AG04449 (cell line): ENCODE measurements at regions not wholly inside any gene's neighbourhood (a gene's known extent, or its start where the extent isn't known, plus 50 kb on each side); places are given as distances from the start of the nearest gene placed in this dataset.
"Not testable (repeated sequence)": the region's sequence is repeated elsewhere in the genome, so short reads cannot be mapped to it uniquely, and the experiment has no call there.

Source experiments
- CTCF ChIA-PET: fragments of 350-600 bp; formaldehyde crosslinking; extraction: SDS; loops from one replicate; lab custom pipeline; 2021; ENCODE audit warnings: antibody characterized with exemption; lab: Yijun Ruan, JAX
- POLR2A ChIA-PET: fragments of 400-600, 350-600 bp; formaldehyde crosslinking; extraction: SDS; loops from one replicate; lab custom pipeline; 2020; ENCODE audit warnings: antibody characterized with exemption, inconsistent platforms; lab: Yijun Ruan, JAX
- DNase-seq: peaks from one replicate; pipeline ENCODE4 v3.0.0-alpha.2; 2010; ENCODE audit warnings: low read depth, low spot score
- H3K4me3 ChIP-seq: 2 replicates; pipeline ENCODE4 v1.5.1; 2011; ENCODE audit warnings: low read depth, mild to moderate bottlenecking, control low read depth, low read length
- CTCF ChIP-seq: IDR thresholded peaks from one replicate; pipeline ENCODE4 v1.5.1; 2011; ENCODE audit warnings: mild to moderate bottlenecking, moderate library complexity, low read length, control low read depth, inconsistent platforms; ENCODE audit not compliant: insufficient read depth; ENCODE audit errors: missing control alignments

GRCh38 chr5:42242210-42242609, 181.0 kb upstream of the GHR start:
- CTCF ChIA-PET, result no interaction called here
- POLR2A ChIA-PET, result no interaction called here

GRCh38 chr5:42242881-42243485, 180.3 kb upstream of the GHR start:
- TF ChIP-seq CTCF, result no peak
- CTCF ChIA-PET, result no interaction called here
- H3K4me3 ChIP-seq, result no peak overlapping the region
- no peak for DNase-seq
- POLR2A ChIA-PET, result no interaction called here

More at GRCh38 chr5:42242210-42242609, 181.0 kb upstream of the GHR start:
- no peak overlapping the region for H3K4me3 ChIP-seq
- no peak for TF ChIP-seq CTCF
- no peak for DNase-seq

DNA sequence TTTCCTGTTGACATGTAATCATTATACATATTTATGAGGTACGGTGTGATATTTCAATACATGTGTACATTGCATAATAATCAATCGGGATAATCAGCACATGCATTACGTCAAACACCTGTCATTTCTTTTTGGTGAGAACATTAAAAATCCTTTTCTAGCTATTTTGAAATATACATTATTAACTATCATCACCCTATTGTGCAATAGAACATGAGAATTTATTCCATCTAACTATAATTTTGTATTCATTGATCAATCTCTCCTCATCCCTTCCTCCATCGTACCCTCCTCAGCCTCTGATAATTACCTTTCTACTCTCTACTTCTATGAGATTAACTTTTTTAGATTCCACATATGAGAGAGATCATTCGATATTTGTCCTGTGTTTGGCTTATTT, 170.9 kb upstream of the GHR start:
- no peak for TF ChIP-seq CTCF
- no peak overlapping the region for H3K4me3 ChIP-seq
- ChIA-PET CTCF (no interaction called here), POLR2A (no interaction called here)
- DNase-seq, result no peak

DNA sequence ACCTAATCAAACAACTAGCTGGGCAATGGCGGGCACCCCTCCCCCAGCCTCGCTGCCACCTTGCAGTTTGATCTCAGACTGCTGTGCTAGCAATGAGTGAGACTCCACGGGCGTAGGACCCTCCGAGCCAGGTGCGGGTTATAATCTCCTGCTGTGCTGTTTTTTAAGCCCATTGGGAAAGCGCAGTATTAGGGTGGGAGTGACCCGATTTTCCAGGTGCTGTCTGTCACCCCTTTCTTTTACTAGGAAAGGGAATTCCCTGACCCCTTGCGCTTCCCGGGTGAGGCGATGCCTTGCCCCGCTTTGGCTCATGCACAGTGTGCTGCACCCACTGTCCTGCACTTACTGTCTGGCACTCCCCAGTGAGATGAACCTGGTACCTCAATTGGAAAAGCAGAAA, 163.3 kb upstream of the GHR start:
- CTCF ChIA-PET, H3K4me3 ChIP-seq, DNase-seq, POLR2A ChIA-PET: not testable (repeated sequence)

DNA sequence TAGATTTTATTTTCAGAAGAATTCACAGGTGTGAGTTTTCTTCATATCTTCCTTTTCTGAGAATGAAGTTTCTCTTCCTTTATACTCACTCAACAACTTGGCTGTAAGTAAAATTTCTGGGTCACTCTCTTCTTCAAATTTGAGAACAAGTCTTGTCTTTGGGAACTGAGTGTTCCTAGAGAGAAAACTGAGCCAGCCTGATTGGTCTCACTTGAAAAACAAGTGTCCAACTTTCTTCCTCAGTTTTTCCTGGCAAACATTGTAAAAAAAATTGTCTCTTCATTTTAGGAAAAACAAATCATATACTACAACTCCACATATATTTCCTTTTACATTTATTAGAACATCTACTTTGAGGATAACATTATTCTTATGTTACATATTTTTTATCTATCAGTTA, 156.1 kb upstream of the GHR start:
- DNase-seq, result no peak
- no peak overlapping the region for H3K4me3 ChIP-seq
- no peak for TF ChIP-seq CTCF
- ChIA-PET CTCF (no interaction called here), POLR2A (no interaction called here)

DNA sequence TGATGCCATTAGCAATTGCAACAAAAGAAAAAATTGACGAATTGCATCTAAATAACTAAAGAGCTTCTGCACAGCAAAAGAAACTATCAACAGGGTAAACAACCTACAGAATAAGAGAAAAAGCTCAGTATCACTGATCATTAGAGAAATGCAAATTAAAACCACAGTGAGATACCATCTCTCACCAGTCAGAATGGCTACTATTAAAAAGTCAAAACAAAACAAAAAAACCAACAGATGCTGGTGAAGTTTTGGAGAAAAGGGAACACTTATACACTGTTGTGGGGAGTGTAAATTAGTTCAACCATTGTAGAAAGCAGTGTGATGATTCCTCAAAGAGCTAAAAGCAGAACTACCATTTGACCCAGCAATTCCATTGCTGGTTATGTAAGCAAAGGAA, 155.1 kb upstream of the GHR start:
- DNase-seq, POLR2A ChIA-PET, H3K4me3 ChIP-seq, CTCF ChIA-PET: not testable (repeated sequence)

DNA sequence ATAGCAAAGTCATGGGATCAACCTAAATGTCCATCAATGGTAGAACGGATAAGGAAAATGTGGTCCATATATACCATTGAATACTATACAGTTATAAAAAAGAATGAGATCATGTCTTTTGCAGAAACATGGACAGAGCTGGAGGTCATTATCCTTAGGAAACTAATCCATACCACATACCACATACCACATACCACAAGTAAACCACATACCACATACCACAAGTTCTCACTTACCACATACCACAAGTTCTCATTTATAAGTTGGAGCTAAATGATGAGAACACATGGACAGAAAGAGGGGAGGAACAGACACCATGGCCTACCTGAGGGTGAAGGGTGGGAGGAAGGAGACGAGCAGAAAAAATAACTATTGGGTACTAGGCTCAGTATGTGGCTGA, 154.6 kb upstream of the GHR start:
- H3K4me3 ChIP-seq, result no peak overlapping the region
- TF ChIP-seq CTCF, result no peak
- ChIA-PET CTCF (no interaction called here), POLR2A (no interaction called here)
- DNase-seq, result peak; percentile 14
